ENCODE measurements at regions not wholly inside any gene's neighbourhood (a gene's known extent, or its start where the extent isn't known, plus 50 kb on each side); places are given as distances from the start of the nearest gene placed in this dataset.

DNA sequence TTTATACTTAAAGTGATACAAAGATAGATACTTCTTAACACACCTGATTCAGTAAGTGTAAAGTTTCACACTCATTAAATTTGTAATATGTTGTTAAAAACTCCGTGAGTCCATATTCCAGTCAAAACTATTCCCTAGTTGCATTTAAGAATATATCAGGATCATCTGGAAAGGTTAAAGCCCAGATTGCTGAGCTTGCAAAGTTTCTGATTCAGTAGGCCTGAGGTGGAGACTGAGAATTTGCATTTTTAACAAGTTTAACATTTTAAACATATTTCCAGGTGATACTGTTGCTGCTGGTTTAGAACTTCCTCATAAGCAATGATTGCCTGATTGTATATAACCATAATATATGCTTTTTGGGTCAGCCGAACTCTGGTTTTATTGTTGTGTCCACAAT, 1998.6 kb upstream of the PCDH20 start:
- Histone ChIP-seq H3K9me3 (no peaks in the 10 kb centered on the region), H3K36me3 (replicated peaks in 1 of 2; ENCODE audit: insufficient read depth in 1 of 2, low read depth in 2 of 2) (no peaks in the 10 kb centered on the region), H3K4me1 (no peaks in the 10 kb centered on the region), H3K27me3 (no peaks in the 10 kb centered on the region), H3K4me3 (no peak overlapping the region), H3K27ac (no peak overlapping the region)
- ATAC-seq (no peak), DNase-seq (no peak)
- 82 to 87% methylated on average over 2 of the region's 2 CpGs for WGBS, 2 donors
- intact Hi-C loops (cut with DNase I) = no loop called here
- TF ChIP-seq, protein P1, sequence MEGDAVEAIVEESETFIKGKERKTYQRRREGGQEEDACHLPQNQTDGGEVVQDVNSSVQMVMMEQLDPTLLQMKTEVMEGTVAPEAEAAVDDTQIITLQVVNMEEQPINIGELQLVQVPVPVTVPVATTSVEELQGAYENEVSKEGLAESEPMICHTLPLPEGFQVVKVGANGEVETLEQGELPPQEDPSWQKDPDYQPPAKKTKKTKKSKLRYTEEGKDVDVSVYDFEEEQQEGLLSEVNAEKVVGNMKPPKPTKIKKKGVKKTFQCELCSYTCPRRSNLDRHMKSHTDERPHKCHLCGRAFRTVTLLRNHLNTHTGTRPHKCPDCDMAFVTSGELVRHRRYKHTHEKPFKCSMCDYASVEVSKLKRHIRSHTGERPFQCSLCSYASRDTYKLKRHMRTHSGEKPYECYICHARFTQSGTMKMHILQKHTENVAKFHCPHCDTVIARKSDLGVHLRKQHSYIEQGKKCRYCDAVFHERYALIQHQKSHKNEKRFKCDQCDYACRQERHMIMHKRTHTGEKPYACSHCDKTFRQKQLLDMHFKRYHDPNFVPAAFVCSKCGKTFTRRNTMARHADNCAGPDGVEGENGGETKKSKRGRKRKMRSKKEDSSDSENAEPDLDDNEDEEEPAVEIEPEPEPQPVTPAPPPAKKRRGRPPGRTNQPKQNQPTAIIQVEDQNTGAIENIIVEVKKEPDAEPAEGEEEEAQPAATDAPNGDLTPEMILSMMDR (IDR thresholded peaks at IDR 0.05) = no peak

DNA sequence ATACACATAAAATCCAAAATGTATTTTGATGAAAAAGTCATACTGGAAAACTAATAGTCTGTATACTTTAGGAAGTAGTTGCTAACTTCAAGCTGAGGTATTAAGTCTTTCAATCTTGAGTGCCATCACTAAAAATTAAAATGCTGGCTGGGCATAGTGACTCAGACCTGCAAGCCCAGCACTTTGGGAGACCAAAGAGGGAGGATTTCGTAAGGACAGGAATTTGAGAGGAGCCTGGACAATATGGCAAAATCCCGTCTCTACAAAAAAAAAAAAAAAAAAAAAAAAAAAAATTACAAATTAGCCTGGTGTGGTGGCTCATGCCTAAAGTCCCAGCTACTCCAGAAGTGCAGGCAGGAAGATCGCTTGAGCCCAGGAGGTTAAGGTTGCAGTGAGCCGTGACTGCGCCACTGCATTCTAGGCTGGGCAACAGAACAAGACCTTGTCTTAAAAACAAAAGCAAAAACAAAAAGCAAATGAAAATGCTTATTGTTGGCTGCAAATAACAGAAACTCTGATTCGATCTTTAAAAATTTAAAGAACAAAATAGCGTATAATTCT, 1994.2 kb upstream of the PCDH20 start:
- H3K4me3 ChIP-seq = no peak overlapping the region
- ATAC-seq (no peak), DNase-seq (no peak)
- no peaks in the 10 kb centered on the region for H3K4me1 ChIP-seq
- no peaks in the 10 kb centered on the region for H3K9me3 ChIP-seq
- H3K27me3 ChIP-seq = no peaks in the 10 kb centered on the region
- no peak for TF ChIP-seq POLR2A (IDR thresholded peaks at IDR 0.05)
- TF ChIP-seq, protein P1 (IDR thresholded peaks at IDR 0.05) = no peak
- no peak overlapping the region for H3K27ac ChIP-seq
- no peaks in the 10 kb centered on the region for H3K36me3 ChIP-seq (replicated peaks in 1 of 2; ENCODE audit: insufficient read depth in 1 of 2, low read depth in 2 of 2)
- intact Hi-C loops (cut with DNase I) = no loop called here
- 60 to 76% methylated on average over 6 to 7 of the region's 7 CpGs for WGBS, 2 donors

DNA sequence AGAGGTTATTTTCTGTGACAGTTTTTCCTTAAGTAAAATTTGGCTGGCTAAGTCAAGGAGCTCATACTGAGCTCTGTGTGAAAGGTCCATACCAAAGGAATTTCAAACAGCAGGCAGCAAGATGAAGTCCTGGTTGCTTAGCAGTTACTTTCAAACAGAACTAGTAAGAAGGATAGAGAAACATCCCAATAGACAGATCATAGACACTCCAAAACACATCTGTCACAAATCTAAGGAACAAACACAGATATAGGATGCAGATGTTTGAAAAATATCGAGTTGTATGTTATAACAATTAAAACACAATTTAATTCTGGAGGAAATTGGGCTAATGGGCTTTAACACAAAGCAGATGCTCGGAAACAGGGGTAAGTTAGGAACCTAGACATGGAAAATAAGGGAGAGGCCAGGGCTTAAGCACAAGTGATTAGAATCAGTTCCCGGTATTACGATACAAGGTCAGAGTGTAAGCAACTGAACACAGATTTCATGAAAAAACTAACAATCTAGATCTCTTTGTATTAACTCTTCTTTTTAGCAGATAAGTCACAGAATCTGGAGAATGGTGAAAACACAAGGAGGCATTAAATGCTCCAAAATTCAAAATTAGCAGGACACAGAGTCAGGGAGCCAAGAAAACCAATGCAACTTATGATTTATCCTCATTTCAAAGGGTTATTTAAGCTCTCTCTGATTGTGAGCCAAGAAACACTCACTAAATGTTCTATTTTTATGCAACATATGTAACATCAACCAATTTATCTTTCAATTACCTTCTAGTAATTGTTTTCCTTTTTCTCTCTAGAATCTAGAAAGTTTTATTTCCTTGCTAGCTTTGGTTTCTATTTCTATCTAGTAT, 1992.9 kb upstream of the PCDH20 start:
- intact Hi-C loops (cut with DNase I) = no loop called here
- 38 to 48% methylated on average over 4 of the region's 4 CpGs for WGBS, 2 donors
- no peaks in the 10 kb centered on the region for H3K36me3 ChIP-seq (replicated peaks in 1 of 2; ENCODE audit: insufficient read depth in 1 of 2, low read depth in 2 of 2)
- DNase-seq (no peak), ATAC-seq (no peak)
- no peaks in the 10 kb centered on the region for H3K9me3 ChIP-seq
- H3K4me3 ChIP-seq = no peak overlapping the region
- H3K27me3 ChIP-seq = no peaks in the 10 kb centered on the region
- H3K27ac ChIP-seq = no peak overlapping the region
- no peaks in the 10 kb centered on the region for H3K4me1 ChIP-seq
- TF ChIP-seq, protein P1 (IDR thresholded peaks at IDR 0.05) = no peak
- no peak for TF ChIP-seq POLR2A (IDR thresholded peaks at IDR 0.05)

DNA sequence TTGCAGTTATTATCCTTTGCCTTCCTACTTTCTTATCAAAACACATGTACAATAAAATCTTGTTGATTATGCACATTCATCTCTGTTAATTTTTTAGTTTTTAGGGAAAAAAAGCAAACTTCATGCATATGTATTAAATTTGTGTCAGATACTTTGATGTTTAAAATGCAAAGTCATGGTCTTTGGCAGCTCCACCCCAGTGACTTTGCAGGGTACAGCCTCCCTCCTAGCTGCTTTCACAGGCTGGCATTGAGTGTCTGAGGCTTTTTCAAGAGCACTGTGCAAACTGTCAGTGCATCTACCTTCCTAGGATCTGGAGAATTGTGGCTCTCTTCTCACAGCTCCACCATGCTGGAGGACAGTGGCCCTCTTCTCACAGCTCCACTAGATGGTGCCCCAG, 1988.1 kb upstream of the PCDH20 start:
- H3K4me1 ChIP-seq = no peaks in the 10 kb centered on the region
- ATAC-seq (no peak), DNase-seq (no peak)
- H3K27ac ChIP-seq = no peak overlapping the region
- TF ChIP-seq, protein P1 (IDR thresholded peaks at IDR 0.05) = no peak
- TF ChIP-seq POLR2A (IDR thresholded peaks at IDR 0.05) = no peak
- no peak overlapping the region for H3K4me3 ChIP-seq
- H3K36me3 ChIP-seq (replicated peaks in 1 of 2; ENCODE audit: insufficient read depth in 1 of 2, low read depth in 2 of 2) = no peaks in the 10 kb centered on the region
- H3K9me3 ChIP-seq = no peaks in the 10 kb centered on the region
- H3K27me3 ChIP-seq = no peaks in the 10 kb centered on the region
- intact Hi-C loops (cut with DNase I) = no loop called here

DNA sequence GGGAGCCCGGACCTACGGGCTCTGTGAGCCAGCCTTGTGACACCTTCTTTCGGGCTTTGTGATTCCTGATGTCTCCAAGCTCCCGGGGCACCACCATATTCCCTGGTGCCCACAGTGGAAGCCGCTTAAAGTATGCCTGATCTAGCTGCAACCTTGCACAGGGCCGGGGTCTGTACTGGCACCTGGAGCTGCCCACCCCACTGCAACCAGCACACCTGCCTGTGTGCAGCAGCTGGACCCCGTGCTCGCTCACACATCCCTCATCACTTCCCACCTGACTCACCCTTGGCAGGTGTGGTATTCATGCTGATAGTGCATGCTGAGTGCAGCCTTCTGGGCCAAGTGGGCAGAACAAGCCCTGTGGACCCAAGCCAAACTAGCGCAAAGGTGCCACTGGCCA, 1981.1 kb upstream of the PCDH20 start:
- no peak for TF ChIP-seq POLR2A (IDR thresholded peaks at IDR 0.05)
- TF ChIP-seq, protein P1 (IDR thresholded peaks at IDR 0.05) = no peak
- intact Hi-C loops (cut with DNase I) = no loop called here
- 82 to 84% methylated on average over 9 of the region's 9 CpGs for WGBS, 2 donors

More for the DNA sequence above, 1981.1 kb upstream of the PCDH20 start:
- DNase-seq (no peak), ATAC-seq (no peak)
- Histone ChIP-seq H3K4me3 (no peak overlapping the region), H3K4me1 (no peaks in the 10 kb centered on the region), H3K9me3 (no peaks in the 10 kb centered on the region), H3K27me3 (no peaks in the 10 kb centered on the region), H3K36me3 (replicated peaks in 1 of 2; ENCODE audit: insufficient read depth in 1 of 2, low read depth in 2 of 2) (no peaks in the 10 kb centered on the region), H3K27ac (no peak overlapping the region)
